ENCODE measurements at regions not wholly inside any gene's neighbourhood (a gene's known extent, or its start where the extent isn't known, plus 50 kb on each side); places are given as distances from the start of the nearest gene placed in this dataset.

GRCh38 chr21:38097789-38098188 is 159.0 kb upstream of the KCNJ15 start:
- H2AFZ ChIP-seq (ENCODE audit: control insufficient read depth, low read depth, low read length): no peak overlapping the region
- ChIA-PET RAD21 (ENCODE audit: unreplicated experiment) (no interaction called here), POLR2A (no interaction called here), SMC1A (ENCODE audit: uncharacterized antibody, unreplicated experiment) (no interaction called here), CTCF (no interaction called here)
- no peaks in the 10 kb centered on the region for H3K4me1 ChIP-seq (ENCODE audit: control insufficient read depth, insufficient read depth, low read length)
- no peaks in the 10 kb centered on the region for H3K79me2 ChIP-seq (ENCODE audit: control insufficient read depth, insufficient read depth, low read length)
- H3K9me3 ChIP-seq (replicated peaks; ENCODE audit: control insufficient read depth, insufficient read depth, low read length): no peaks in the 10 kb centered on the region
- H3K4me2 ChIP-seq (ENCODE audit: control insufficient read depth, insufficient read depth): no peak overlapping the region
- no peak overlapping the region for H3K27ac ChIP-seq (ENCODE audit: control insufficient read depth, insufficient read depth)
- H4K20me1 ChIP-seq (ENCODE audit: control insufficient read depth, insufficient read depth): no peaks in the 10 kb centered on the region
- in situ Hi-C loops (cut with MboI) (no loop called here), intact Hi-C loops (cut with micrococcal nuclease; ENCODE audit: unreplicated experiment) (no loop called here)
- no peaks in the 10 kb centered on the region for H3K36me3 ChIP-seq (ENCODE audit: control insufficient read depth in 2 of 2, insufficient read depth in 2 of 2, low read length in 1 of 2)
- no peak for FAIRE-seq
- H3K27me3 ChIP-seq (replicated peaks in 1 of 2; ENCODE audit: control insufficient read depth in 2 of 2, insufficient read depth in 2 of 2, low read length in 1 of 2): no peaks in the 10 kb centered on the region
- H3K9ac ChIP-seq (ENCODE audit: control insufficient read depth, insufficient read depth, low read length): no peak overlapping the region
- H3K4me3 ChIP-seq: no peak overlapping the region
- TF ChIP-seq BACH1 (IDR thresholded peaks at IDR 0.05; ENCODE audit: borderline replicate concordance): no peak
- no peak for TF ChIP-seq BCLAF1 (IDR thresholded peaks at IDR 0.05)
- no peak for TF ChIP-seq NBN (IDR thresholded peaks at IDR 0.05)
- no TSS peak for BruUV-seq (replicated peaks)
- no peak for DNase-seq (ENCODE audit: low read depth, low spot score)
- ATAC-seq: no peak

- no peaks in the 10 kb centered on the region for H3K36me3 ChIP-seq (ENCODE audit: control insufficient read depth in 2 of 2, insufficient read depth in 2 of 2, low read length in 1 of 2)
- H3K79me2 ChIP-seq (ENCODE audit: control insufficient read depth, insufficient read depth, low read length): no peaks in the 10 kb centered on the region
- POLR2A ChIA-PET: no interaction called here
- ATAC-seq (no peak), DNase-seq (ENCODE audit: low read depth, low spot score) (no peak), FAIRE-seq (no peak)
- no peaks in the 10 kb centered on the region for H3K9me3 ChIP-seq (replicated peaks; ENCODE audit: control insufficient read depth, insufficient read depth, low read length)
- CTCF ChIA-PET: interaction anchor here (1.5 kb wide), 1 partner anchor 14 kb away, joined by 5 read pairs; no protein-coding TSS in a partner anchor
- no peak overlapping the region for H3K9ac ChIP-seq (ENCODE audit: control insufficient read depth, insufficient read depth, low read length)
- H3K27me3 ChIP-seq (replicated peaks in 1 of 2; ENCODE audit: control insufficient read depth in 2 of 2, insufficient read depth in 2 of 2, low read length in 1 of 2): no peaks in the 10 kb centered on the region
- no peak overlapping the region for H3K27ac ChIP-seq (ENCODE audit: control insufficient read depth, insufficient read depth)
- BruUV-seq (replicated peaks): no TSS peak
- H3K4me3 ChIP-seq: no peak overlapping the region
- TF ChIP-seq NFIC (IDR thresholded peaks at IDR 0.05; ENCODE audit: low read depth, low read length) (no peak), CREB1 (IDR thresholded peaks at IDR 0.05; ENCODE audit: low read depth) (no peak), FOXM1 (IDR thresholded peaks at IDR 0.05; ENCODE audit: low read depth, low read length) (no peak), SMAD1 (IDR thresholded peaks at IDR 0.05; ENCODE audit: low read depth, partially characterized antibody) (no peak), LARP7 (IDR thresholded peaks at IDR 0.05) (no peak), PBX3 (IDR thresholded peaks at IDR 0.05; ENCODE audit: insufficient replicate concordance, low read depth, low read length) (no peak)
- RAD21 ChIA-PET (ENCODE audit: unreplicated experiment): no interaction called here
- intact Hi-C loops (cut with micrococcal nuclease; ENCODE audit: unreplicated experiment) (no loop called here), in situ Hi-C loops (cut with MboI) (no loop called here)
- no peaks in the 10 kb centered on the region for H4K20me1 ChIP-seq (ENCODE audit: control insufficient read depth, insufficient read depth)
- H3K4me1 ChIP-seq (ENCODE audit: control insufficient read depth, insufficient read depth, low read length): no peaks in the 10 kb centered on the region
- H2AFZ ChIP-seq (ENCODE audit: control insufficient read depth, low read depth, low read length): no peak overlapping the region
- no peak overlapping the region for H3K4me2 ChIP-seq (ENCODE audit: control insufficient read depth, insufficient read depth)
- SMC1A ChIA-PET (ENCODE audit: uncharacterized antibody, unreplicated experiment): no interaction called here
- WGBS (ENCODE audit: insufficient coverage, insufficient replicate concordance, low lambda C conversion rate, missing lambda C conversion rate): 94% methylated on average over 3 of the region's 3 CpGs
These were observed 144.5 kb upstream of the KCNJ15 start for GRCh38 chr21:38112219-38112789.
